GM12878 (cell line): ENCODE measurements at regions not wholly inside any gene's neighbourhood (a gene's known extent, or its start where the extent isn't known, plus 50 kb on each side); places are given as distances from the start of the nearest gene placed in this dataset.

Experiments used
- ATAC-seq: fragments of 200-7000 bp; cut with Tn5 transposase; 3 replicates; pipeline ENCODE4 v1.9.1; 2020; ENCODE audit warnings: mild to moderate bottlenecking, moderate library complexity
- BruUV-seq: library from RNA; stranded (reverse); fragments of 400-500 nt; replicated peaks from 2 replicates; lab custom pipeline; 2021; lab: Mats Ljungman, UMichigan
- CTCF ChIA-PET: fragments of 300-600 bp; sonication (Branson Sonifier 250); formaldehyde crosslinking; extraction: SDS; loops from one replicate; lab custom pipeline; 2021; ENCODE audit warnings: inconsistent platforms; lab: Yijun Ruan, JAX
- POLR2A ChIA-PET: fragments of 350-600 bp; formaldehyde crosslinking; extraction: SDS; loops from one replicate; lab custom pipeline; 2021; ENCODE audit warnings: inconsistent platforms; lab: Charles Lee
- RAD21 ChIA-PET: fragments of 300-600 bp; sonication (Branson Sonifier 250); formaldehyde crosslinking; loops from one replicate; lab custom pipeline; 2023; ENCODE audit warnings: antibody characterized with exemption; ENCODE audit not compliant: unreplicated experiment; lab: Charles Lee
- SMC1A ChIA-PET: fragments of 300-600 bp; sonication (Branson Sonifier 250); formaldehyde crosslinking; loops from one replicate; lab custom pipeline; 2023; ENCODE audit not compliant: unreplicated experiment, uncharacterized antibody; lab: Charles Lee
- DNase-seq: peaks from one replicate; pipeline ENCODE4 v3.0.0-alpha.2; 2011; ENCODE audit warnings: low read depth, low spot score
- FAIRE-seq: peaks from 3 replicates; lab custom pipeline; 2011; peaks lifted over from hg19 to GRCh38; lab: Jason Lieb, UNC
- H2AFZ ChIP-seq: 2 replicates; pipeline ENCODE4 v1.6.0; 2011; ENCODE audit warnings: low read depth, low read length, control low read depth; ENCODE audit not compliant: control insufficient read depth
- H3K27ac ChIP-seq: 2 replicates; pipeline ENCODE4 v1.5.1; 2011; ENCODE audit warnings: control low read depth; ENCODE audit not compliant: control insufficient read depth, insufficient read depth
- H3K27me3 ChIP-seq, 2 experiments: replicated peaks in 1 of 2; 2 replicates each; pipeline versions ENCODE4 v1.6.0 to v1.6.1; 2011; ENCODE audit warnings: low read length in 1 of 2; ENCODE audit not compliant: control insufficient read depth in 2 of 2, insufficient read depth in 2 of 2
- H3K36me3 ChIP-seq, 2 experiments: 2 replicates each; pipeline ENCODE4 v1.5.1; 2011; ENCODE audit warnings: low read length in 1 of 2; ENCODE audit not compliant: control insufficient read depth in 2 of 2, insufficient read depth in 2 of 2
- H3K4me1 ChIP-seq: 2 replicates; pipeline ENCODE4 v1.6.1; 2011; ENCODE audit warnings: mild to moderate bottlenecking, low read length, moderate library complexity, mixed read lengths; ENCODE audit not compliant: control insufficient read depth, insufficient read depth
- H3K4me2 ChIP-seq: 2 replicates; pipeline ENCODE4 v1.6.0; 2011; ENCODE audit warnings: control low read depth; ENCODE audit not compliant: control insufficient read depth, insufficient read depth
- H3K4me3 ChIP-seq: fragments of 200-600 bp; sonication (generic); 2 replicates; pipeline ENCODE4 v1.5.1; 2016
- H3K79me2 ChIP-seq: 2 replicates; pipeline ENCODE4 v1.6.0; 2011; ENCODE audit warnings: low read length; ENCODE audit not compliant: control insufficient read depth, insufficient read depth
- H3K9ac ChIP-seq: 2 replicates; pipeline ENCODE4 v1.8.0; 2011; ENCODE audit warnings: low read length, control low read depth, mixed read lengths; ENCODE audit not compliant: control insufficient read depth, insufficient read depth
- H3K9me3 ChIP-seq: replicated peaks from 3 replicates; pipeline ENCODE4 v1.5.1; 2011; ENCODE audit warnings: mild to moderate bottlenecking, low read length; ENCODE audit not compliant: control insufficient read depth, insufficient read depth
- H4K20me1 ChIP-seq: 2 replicates; pipeline ENCODE4 v1.6.0; 2011; ENCODE audit not compliant: control insufficient read depth, insufficient read depth
- CREM ChIP-seq: IDR thresholded peaks from 2 replicates; pipeline ENCODE4 v1.6.1; 2014; ENCODE audit warnings: antibody characterized with exemption, low read depth
- EP300 ChIP-seq, 2 experiments: fragments of 150-350 bp in 1 of 2; IDR thresholded peaks; 2 replicates each; pipeline ENCODE4 v1.6.1; 2011 to 2012; ENCODE audit warnings: low read depth in 2 of 2, low read length in 2 of 2, borderline replicate concordance in 1 of 2, improper control_type of control experiment in 1 of 2, inconsistent platforms in 1 of 2; ENCODE audit not compliant: control insufficient read depth in 1 of 2
- ESRRA ChIP-seq: IDR thresholded peaks from 2 replicates; pipeline ENCODE4 v1.6.1; 2012; ENCODE audit warnings: mild to moderate bottlenecking, low read length, improper control_type of control experiment
- HDAC6 ChIP-seq: fragments of 200-600 bp; sonication (generic); IDR thresholded peaks from one replicate; pipeline ENCODE4 v1.8.0; 2017; ENCODE audit warnings: antibody characterized with exemption; ENCODE audit not compliant: unreplicated experiment
- KLF5 ChIP-seq: fragments of 450-650 bp; IDR thresholded peaks from 2 replicates; pipeline ENCODE4 v1.6.1; 2014; ENCODE audit warnings: mild to moderate bottlenecking; ENCODE audit not compliant: partially characterized antibody
- MEF2B ChIP-seq: fragments of 450-650 bp; IDR thresholded peaks from 2 replicates; pipeline ENCODE4 v1.6.1; 2018; ENCODE audit warnings: mild to moderate bottlenecking, moderate library complexity; ENCODE audit not compliant: partially characterized antibody, poor library complexity, severe bottlenecking
- PAX8 ChIP-seq: fragments of 450-650 bp; IDR thresholded peaks from 2 replicates; pipeline ENCODE4 v1.6.1; 2017; ENCODE audit warnings: mild to moderate bottlenecking, moderate library complexity
- POLR2A ChIP-seq: IDR thresholded peaks from 2 replicates; pipeline ENCODE4 v1.6.1; 2011; ENCODE audit warnings: low read depth, mild to moderate bottlenecking, low read length
- RAD21 ChIP-seq: IDR thresholded peaks from 2 replicates; pipeline ENCODE4 v1.6.1; 2011; ENCODE audit warnings: mild to moderate bottlenecking, low read depth, low read length, moderate library complexity; ENCODE audit not compliant: insufficient read depth
- SRF ChIP-seq, 2 experiments: IDR thresholded peaks; 2 replicates each; pipeline ENCODE4 v1.6.1; 2011; ENCODE audit warnings: low read depth in 2 of 2, low read length in 2 of 2, mild to moderate bottlenecking in 1 of 2, moderate library complexity in 1 of 2
- ZZZ3 ChIP-seq: IDR thresholded peaks from 2 replicates; pipeline ENCODE4 v1.6.1; 2011; ENCODE audit warnings: low read depth; ENCODE audit not compliant: control insufficient read depth, insufficient read length
- WGBS: methylation state at CpG from one replicate; pipeline ENCODE4 v1.1.6; 2016; ENCODE audit warnings: low lambda C conversion rate; ENCODE audit not compliant: insufficient replicate concordance, insufficient coverage; ENCODE audit errors: missing lambda C conversion rate; 5-methylcytosine and 5-hydroxymethylcytosine counted together
- in situ Hi-C: fragments of 300-500 bp; cut with MboI; formaldehyde crosslinking; loops from 9 replicates; pipeline ENCODE4 v1.14.3; 2018; ENCODE audit warnings: mixed read lengths
- intact Hi-C: fragments of 100-400 bp; cut with micrococcal nuclease; formaldehyde crosslinking; loops from one replicate; pipeline ENCODE4 v1.14.2; 2022; ENCODE audit not compliant: unreplicated experiment
- TF ChIP-seq, protein P1 (sequence below): fragments of 450-650 bp; conservative IDR thresholded peaks from 2 replicates; pipeline ENCODE4 v1.6.1; 2017; ENCODE audit warnings: mild to moderate bottlenecking, moderate library complexity
- TF ChIP-seq, protein P2 (sequence below): IDR thresholded peaks from 2 replicates; pipeline ENCODE4 v1.6.1; 2012; ENCODE audit warnings: mild to moderate bottlenecking, low read depth, low read length
- TF ChIP-seq, protein P3 (sequence below): IDR thresholded peaks from 2 replicates; pipeline ENCODE4 v1.6.1; 2012; ENCODE audit warnings: low read depth, low read length, improper control_type of control experiment

DNA sequence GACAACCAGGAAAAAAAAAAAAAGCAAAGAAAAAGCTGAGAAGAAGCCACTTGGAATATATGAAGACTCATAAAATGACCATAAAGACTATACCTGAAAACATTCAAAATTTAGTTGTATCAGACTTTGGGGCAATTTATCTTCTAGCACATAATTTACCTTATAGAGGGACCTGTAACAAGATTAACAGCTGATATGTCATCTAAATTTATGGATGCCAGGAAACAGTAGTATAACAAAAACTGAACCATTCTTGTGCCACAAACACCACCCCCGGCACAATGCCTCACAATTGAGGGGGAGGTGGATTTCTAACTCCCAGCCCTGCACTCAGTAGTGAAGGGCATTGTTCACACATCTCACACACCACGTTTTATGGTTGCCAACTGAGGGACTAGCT is 1352.0 kb downstream of the BRINP3 start:
- DNase-seq (no peak), ATAC-seq (no peak), FAIRE-seq (no peak)
- Histone ChIP-seq H3K4me2 (no peak overlapping the region), H3K4me3 (no peak overlapping the region), H3K36me3 (no peaks in the 10 kb centered on the region), H3K79me2 (no peaks in the 10 kb centered on the region), H3K27ac (no peak overlapping the region), H3K9me3 (no peaks in the 10 kb centered on the region; the same call in 2 of the 3 replicates), H3K27me3 (no peaks in the 10 kb centered on the region), H2AFZ (no peak overlapping the region), H3K4me1 (no peaks in the 10 kb centered on the region), H4K20me1 (no peaks in the 10 kb centered on the region), H3K9ac (no peak overlapping the region)
- POLR2A ChIA-PET, result no interaction called here
- BruUV-seq, result no TSS peak
- CTCF ChIA-PET, result no interaction called here
- in situ Hi-C loops, result no loop called here
- intact Hi-C loops, result no loop called here
- SMC1A ChIA-PET, result interaction anchor here (0.6 kb wide), 1 partner anchor 8 kb away, joined by 3 read pairs; no protein-coding TSS in a partner anchor
- WGBS, result 0% methylated on average over 2 of the region's 2 CpGs
- RAD21 ChIA-PET, result no interaction called here
- no peak for TF ChIP-seq HDAC6
- TF ChIP-seq KLF5, result no peak
- TF ChIP-seq PAX8, result no peak
- no peak for TF ChIP-seq RAD21
- TF ChIP-seq ZZZ3, result no peak
- no peak for TF ChIP-seq EP300 (IDR thresholded peaks at IDR 0.05; ENCODE audit: borderline replicate concordance in 1 of 2, control insufficient read depth in 1 of 2, low read depth in 2 of 2, low read length in 2 of 2)
- TF ChIP-seq, protein P1, sequence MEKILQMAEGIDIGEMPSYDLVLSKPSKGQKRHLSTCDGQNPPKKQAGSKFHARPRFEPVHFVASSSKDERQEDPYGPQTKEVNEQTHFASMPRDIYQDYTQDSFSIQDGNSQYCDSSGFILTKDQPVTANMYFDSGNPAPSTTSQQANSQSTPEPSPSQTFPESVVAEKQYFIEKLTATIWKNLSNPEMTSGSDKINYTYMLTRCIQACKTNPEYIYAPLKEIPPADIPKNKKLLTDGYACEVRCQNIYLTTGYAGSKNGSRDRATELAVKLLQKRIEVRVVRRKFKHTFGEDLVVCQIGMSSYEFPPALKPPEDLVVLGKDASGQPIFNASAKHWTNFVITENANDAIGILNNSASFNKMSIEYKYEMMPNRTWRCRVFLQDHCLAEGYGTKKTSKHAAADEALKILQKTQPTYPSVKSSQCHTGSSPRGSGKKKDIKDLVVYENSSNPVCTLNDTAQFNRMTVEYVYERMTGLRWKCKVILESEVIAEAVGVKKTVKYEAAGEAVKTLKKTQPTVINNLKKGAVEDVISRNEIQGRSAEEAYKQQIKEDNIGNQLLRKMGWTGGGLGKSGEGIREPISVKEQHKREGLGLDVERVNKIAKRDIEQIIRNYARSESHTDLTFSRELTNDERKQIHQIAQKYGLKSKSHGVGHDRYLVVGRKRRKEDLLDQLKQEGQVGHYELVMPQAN, result no peak
- TF ChIP-seq SRF (IDR thresholded peaks at IDR 0.05; ENCODE audit: low read depth in 2 of 2, low read length in 2 of 2), result no peak
- no peak for TF ChIP-seq MEF2B
- TF ChIP-seq, protein P2, sequence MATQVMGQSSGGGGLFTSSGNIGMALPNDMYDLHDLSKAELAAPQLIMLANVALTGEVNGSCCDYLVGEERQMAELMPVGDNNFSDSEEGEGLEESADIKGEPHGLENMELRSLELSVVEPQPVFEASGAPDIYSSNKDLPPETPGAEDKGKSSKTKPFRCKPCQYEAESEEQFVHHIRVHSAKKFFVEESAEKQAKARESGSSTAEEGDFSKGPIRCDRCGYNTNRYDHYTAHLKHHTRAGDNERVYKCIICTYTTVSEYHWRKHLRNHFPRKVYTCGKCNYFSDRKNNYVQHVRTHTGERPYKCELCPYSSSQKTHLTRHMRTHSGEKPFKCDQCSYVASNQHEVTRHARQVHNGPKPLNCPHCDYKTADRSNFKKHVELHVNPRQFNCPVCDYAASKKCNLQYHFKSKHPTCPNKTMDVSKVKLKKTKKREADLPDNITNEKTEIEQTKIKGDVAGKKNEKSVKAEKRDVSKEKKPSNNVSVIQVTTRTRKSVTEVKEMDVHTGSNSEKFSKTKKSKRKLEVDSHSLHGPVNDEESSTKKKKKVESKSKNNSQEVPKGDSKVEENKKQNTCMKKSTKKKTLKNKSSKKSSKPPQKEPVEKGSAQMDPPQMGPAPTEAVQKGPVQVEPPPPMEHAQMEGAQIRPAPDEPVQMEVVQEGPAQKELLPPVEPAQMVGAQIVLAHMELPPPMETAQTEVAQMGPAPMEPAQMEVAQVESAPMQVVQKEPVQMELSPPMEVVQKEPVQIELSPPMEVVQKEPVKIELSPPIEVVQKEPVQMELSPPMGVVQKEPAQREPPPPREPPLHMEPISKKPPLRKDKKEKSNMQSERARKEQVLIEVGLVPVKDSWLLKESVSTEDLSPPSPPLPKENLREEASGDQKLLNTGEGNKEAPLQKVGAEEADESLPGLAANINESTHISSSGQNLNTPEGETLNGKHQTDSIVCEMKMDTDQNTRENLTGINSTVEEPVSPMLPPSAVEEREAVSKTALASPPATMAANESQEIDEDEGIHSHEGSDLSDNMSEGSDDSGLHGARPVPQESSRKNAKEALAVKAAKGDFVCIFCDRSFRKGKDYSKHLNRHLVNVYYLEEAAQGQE, result no peak
- TF ChIP-seq ESRRA, result no peak
- TF ChIP-seq POLR2A, result no peak
- no peak for TF ChIP-seq CREM
- TF ChIP-seq, protein P3, sequence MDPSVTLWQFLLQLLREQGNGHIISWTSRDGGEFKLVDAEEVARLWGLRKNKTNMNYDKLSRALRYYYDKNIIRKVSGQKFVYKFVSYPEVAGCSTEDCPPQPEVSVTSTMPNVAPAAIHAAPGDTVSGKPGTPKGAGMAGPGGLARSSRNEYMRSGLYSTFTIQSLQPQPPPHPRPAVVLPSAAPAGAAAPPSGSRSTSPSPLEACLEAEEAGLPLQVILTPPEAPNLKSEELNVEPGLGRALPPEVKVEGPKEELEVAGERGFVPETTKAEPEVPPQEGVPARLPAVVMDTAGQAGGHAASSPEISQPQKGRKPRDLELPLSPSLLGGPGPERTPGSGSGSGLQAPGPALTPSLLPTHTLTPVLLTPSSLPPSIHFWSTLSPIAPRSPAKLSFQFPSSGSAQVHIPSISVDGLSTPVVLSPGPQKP, result no peak
